ENCODE measurements at regions not wholly inside any gene's neighbourhood (a gene's known extent, or its start where the extent isn't known, plus 50 kb on each side); places are given as distances from the start of the nearest gene placed in this dataset.

- Histone ChIP-seq H3K4me1 (ENCODE audit: low read length) (no peaks in the 10 kb centered on the region), H3K27me3 (ENCODE audit: low read depth, low read length) (no peaks in the 10 kb centered on the region), H3K4me2 (ENCODE audit: low read length) (no peak overlapping the region), H4K20me1 (ENCODE audit: insufficient read depth, low read length) (no peaks in the 10 kb centered on the region), H3K4me3 (ENCODE audit: low read length) (no peak overlapping the region), H3K9me3 (ENCODE audit: insufficient read depth, low read length) (no peaks in the 10 kb centered on the region), H3K9ac (ENCODE audit: low read length) (no peak overlapping the region), H2AFZ (ENCODE audit: low read depth, low read length) (no peak overlapping the region), H3K36me3 (replicated peaks; ENCODE audit: low read depth, low read length) (no peaks in the 10 kb centered on the region), H3K27ac (ENCODE audit: low read length) (no peak overlapping the region), H3K79me2 (ENCODE audit: low read length) (no peaks in the 10 kb centered on the region)
- TF ChIP-seq CTCF (IDR thresholded peaks at IDR 0.05; ENCODE audit: low read depth, low read length), result no peak
- no peak for TF ChIP-seq EZH2phosphoT487 (IDR thresholded peaks at IDR 0.05; ENCODE audit: low read depth)
Measured at GRCh38 chr14:44771496-44771895, 190.3 kb downstream of the KLHL28 start.

- H3K27ac ChIP-seq (ENCODE audit: low read length), result no peak overlapping the region
- no peaks in the 10 kb centered on the region for H3K27me3 ChIP-seq (ENCODE audit: low read depth, low read length)
- no peaks in the 10 kb centered on the region for H3K79me2 ChIP-seq (ENCODE audit: low read length)
- H3K9ac ChIP-seq (ENCODE audit: low read length), result no peak overlapping the region
- H2AFZ ChIP-seq (ENCODE audit: low read depth, low read length), result no peak overlapping the region
- H4K20me1 ChIP-seq (ENCODE audit: insufficient read depth, low read length), result no peaks in the 10 kb centered on the region
- no peak for TF ChIP-seq EZH2phosphoT487 (IDR thresholded peaks at IDR 0.05; ENCODE audit: low read depth)
- no peak for TF ChIP-seq CTCF (IDR thresholded peaks at IDR 0.05; ENCODE audit: low read depth, low read length)
- H3K36me3 ChIP-seq (replicated peaks; ENCODE audit: low read depth, low read length), result no peaks in the 10 kb centered on the region
- no peaks in the 10 kb centered on the region for H3K9me3 ChIP-seq (ENCODE audit: insufficient read depth, low read length)
- H3K4me3 ChIP-seq (ENCODE audit: low read length), result no peak overlapping the region
- H3K4me1 ChIP-seq (ENCODE audit: low read length), result no peaks in the 10 kb centered on the region
- no peak overlapping the region for H3K4me2 ChIP-seq (ENCODE audit: low read length)
Measured at GRCh38 chr14:44770201-44770600, 191.5 kb downstream of the KLHL28 start.

- no peak overlapping the region for H3K27ac ChIP-seq (ENCODE audit: low read length)
Measured at GRCh38 chr14:44768935-44769334, 192.8 kb downstream of the KLHL28 start.

GRCh38 chr14:44767646-44768173, 194.0 kb downstream of the KLHL28 start:
- Histone ChIP-seq H3K4me2 (ENCODE audit: low read length) (no peak overlapping the region), H4K20me1 (ENCODE audit: insufficient read depth, low read length) (no peaks in the 10 kb centered on the region), H3K36me3 (replicated peaks; ENCODE audit: low read depth, low read length) (no peaks in the 10 kb centered on the region), H3K4me3 (ENCODE audit: low read length) (no peak overlapping the region), H2AFZ (ENCODE audit: low read depth, low read length) (no peak overlapping the region), H3K9ac (ENCODE audit: low read length) (no peak overlapping the region), H3K79me2 (ENCODE audit: low read length) (no peaks in the 10 kb centered on the region), H3K27ac (ENCODE audit: low read length) (no peak overlapping the region), H3K4me1 (ENCODE audit: low read length) (no peaks in the 10 kb centered on the region), H3K27me3 (ENCODE audit: low read depth, low read length) (no peaks in the 10 kb centered on the region), H3K9me3 (ENCODE audit: insufficient read depth, low read length) (no peaks in the 10 kb centered on the region)
- no peak for TF ChIP-seq EZH2phosphoT487 (IDR thresholded peaks at IDR 0.05; ENCODE audit: low read depth)
- TF ChIP-seq CTCF (IDR thresholded peaks at IDR 0.05; ENCODE audit: low read depth, low read length), result no peak

More at GRCh38 chr14:44768935-44769334, 192.8 kb downstream of the KLHL28 start:
- Histone ChIP-seq H3K36me3 (replicated peaks; ENCODE audit: low read depth, low read length) (no peaks in the 10 kb centered on the region), H3K9ac (ENCODE audit: low read length) (no peak overlapping the region), H3K4me2 (ENCODE audit: low read length) (no peak overlapping the region), H2AFZ (ENCODE audit: low read depth, low read length) (no peak overlapping the region), H3K4me1 (ENCODE audit: low read length) (no peaks in the 10 kb centered on the region), H4K20me1 (ENCODE audit: insufficient read depth, low read length) (no peaks in the 10 kb centered on the region), H3K4me3 (ENCODE audit: low read length) (no peak overlapping the region), H3K27me3 (ENCODE audit: low read depth, low read length) (no peaks in the 10 kb centered on the region), H3K9me3 (ENCODE audit: insufficient read depth, low read length) (no peaks in the 10 kb centered on the region), H3K79me2 (ENCODE audit: low read length) (no peaks in the 10 kb centered on the region)
- TF ChIP-seq CTCF (IDR thresholded peaks at IDR 0.05; ENCODE audit: low read depth, low read length) (no peak), EZH2phosphoT487 (IDR thresholded peaks at IDR 0.05; ENCODE audit: low read depth) (no peak)
